Large intestine (tissue), 3 donors: ENCODE measurements at regions not wholly inside any gene's neighbourhood (a gene's known extent, or its start where the extent isn't known, plus 50 kb on each side); places are given as distances from the start of the nearest gene placed in this dataset.

ENCODE experiments used
- DNase-seq, 2 donors: peaks; one replicate each; pipeline versions ENCODE4 v3.0.0 to v3.0.0-alpha.2; 2013
- H3K27ac ChIP-seq: one replicate; pipeline ENCODE4 v1.5.1; 2013; ENCODE audit warnings: low read length
- H3K27me3 ChIP-seq: 2 replicates; pipeline ENCODE4 v1.6.1; 2013; ENCODE audit warnings: low read length; ENCODE audit not compliant: control insufficient read depth, insufficient read depth
- H3K36me3 ChIP-seq: 2 replicates; pipeline ENCODE4 v1.6.1; 2013; ENCODE audit warnings: low read length; ENCODE audit not compliant: control insufficient read depth, insufficient read depth
- H3K4me1 ChIP-seq: one replicate; pipeline ENCODE4 v1.6.1; 2013; ENCODE audit warnings: low read length; ENCODE audit not compliant: control insufficient read depth, insufficient read depth
- H3K4me3 ChIP-seq: one replicate; pipeline ENCODE4 v1.5.1; 2013; ENCODE audit warnings: low read length
- H3K9me3 ChIP-seq: one replicate; pipeline ENCODE4 v1.6.1; 2013; ENCODE audit warnings: mild to moderate bottlenecking, low read depth, low read length, moderate library complexity; ENCODE audit not compliant: control insufficient read depth
- WGBS: methylation state at CpG from one replicate; pipeline ENCODE4 v1.1.5; 2013; ENCODE audit warnings: low lambda C conversion rate; ENCODE audit not compliant: insufficient coverage; 5-methylcytosine and 5-hydroxymethylcytosine counted together

DNA sequence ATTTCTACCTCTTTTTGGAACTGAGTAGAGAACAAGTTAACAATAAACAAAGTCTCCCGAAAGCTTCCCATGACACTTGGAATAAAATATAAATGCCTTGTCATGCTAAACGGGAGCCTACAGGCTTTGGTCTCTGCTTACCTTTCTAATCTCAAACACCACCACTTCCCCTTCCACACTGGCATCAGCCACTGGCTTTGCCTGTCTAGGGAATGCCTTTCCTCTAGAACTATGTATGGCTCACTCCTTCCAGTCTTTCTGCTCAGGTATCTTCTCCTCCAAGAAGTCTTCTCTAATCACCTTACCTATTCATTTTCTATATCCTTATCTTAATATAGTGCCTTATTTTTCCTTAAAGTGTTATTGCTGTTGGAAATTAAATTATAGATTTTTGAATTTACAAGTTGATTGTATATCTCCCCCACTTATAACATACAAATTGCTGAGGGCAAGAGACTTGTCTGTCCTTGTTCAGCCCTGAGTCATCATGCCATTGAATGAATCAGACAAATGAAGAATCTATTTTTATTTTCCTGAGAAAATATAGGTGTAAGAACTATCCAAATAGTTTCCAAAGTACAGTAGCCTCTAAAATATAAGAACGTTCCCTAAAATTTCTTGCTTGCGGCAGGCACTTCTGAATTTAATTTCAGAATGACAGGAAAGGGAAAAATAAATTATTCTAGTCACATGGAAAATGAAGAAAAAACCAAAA, 119.2 kb downstream of the TM2D1 start:
- Histone ChIP-seq H3K27me3 (no peaks in the 10 kb centered on the region), H3K36me3 (no peaks in the 10 kb centered on the region), H3K9me3 (no peaks in the 10 kb centered on the region), H3K27ac (no peak overlapping the region), H3K4me3 (no peak overlapping the region), H3K4me1 (no peaks in the 10 kb centered on the region)
- 100% methylated on average over 3 of the region's 4 CpGs for WGBS
- DNase-seq: no peak

DNA sequence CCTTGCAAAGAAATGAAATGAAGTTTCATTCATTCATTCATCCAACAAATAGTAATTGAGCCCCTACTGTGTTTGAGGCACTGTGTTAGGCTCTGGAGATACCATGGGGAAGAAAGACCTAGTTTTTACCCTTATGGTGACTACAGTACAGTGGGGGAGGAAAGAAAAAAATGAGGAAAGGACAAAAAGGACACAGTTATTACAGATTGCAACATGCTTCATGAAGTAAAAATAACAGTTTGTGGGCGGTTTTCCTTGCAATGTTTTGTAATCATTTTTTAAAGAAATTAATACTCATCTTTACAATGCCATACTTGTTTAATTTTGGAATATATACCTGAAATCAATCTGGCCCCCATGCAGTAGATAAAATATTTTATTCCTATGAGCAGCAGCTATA, 120.3 kb downstream of the TM2D1 start:
- Histone ChIP-seq H3K9me3 (no peaks in the 10 kb centered on the region), H3K27ac (no peak overlapping the region), H3K4me3 (no peak overlapping the region), H3K4me1 (no peaks in the 10 kb centered on the region), H3K36me3 (no peaks in the 10 kb centered on the region), H3K27me3 (no peaks in the 10 kb centered on the region)
- DNase-seq: no peak
- WGBS: no CpG with 5 or more reads among the region's 1 CpG

DNA sequence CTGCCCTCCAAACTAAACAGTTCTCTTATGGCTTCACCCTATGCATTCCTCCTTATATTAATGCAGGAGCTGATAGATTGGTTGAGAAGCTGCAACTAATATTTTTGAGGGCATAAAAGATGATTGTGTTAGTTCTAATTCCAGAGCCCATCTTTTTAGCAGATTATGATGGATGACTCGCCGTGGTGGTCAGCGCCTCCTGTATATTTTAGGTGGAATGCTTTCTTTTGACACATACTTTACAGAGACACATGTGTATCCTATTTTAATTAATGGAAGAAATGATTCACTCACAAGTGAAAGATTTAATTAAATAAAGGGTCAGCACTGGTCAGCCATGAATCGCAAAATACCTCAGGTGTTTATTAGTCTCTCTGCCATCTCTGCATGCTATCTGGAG, 120.7 kb downstream of the TM2D1 start:
- Histone ChIP-seq H3K4me1 (no peaks in the 10 kb centered on the region), H3K4me3 (no peak overlapping the region), H3K9me3 (no peaks in the 10 kb centered on the region), H3K27me3 (no peaks in the 10 kb centered on the region), H3K36me3 (no peaks in the 10 kb centered on the region), H3K27ac (no peak overlapping the region)
- DNase-seq: no peak
- WGBS: no CpG with 5 or more reads among the region's 4 CpGs

- WGBS: 100% methylated on average over 1 of the region's 3 CpGs
- H3K4me3 ChIP-seq: no peak overlapping the region
Observed at GRCh38 chr1:61602663-61603062, 122.3 kb downstream of the TM2D1 start.

DNA sequence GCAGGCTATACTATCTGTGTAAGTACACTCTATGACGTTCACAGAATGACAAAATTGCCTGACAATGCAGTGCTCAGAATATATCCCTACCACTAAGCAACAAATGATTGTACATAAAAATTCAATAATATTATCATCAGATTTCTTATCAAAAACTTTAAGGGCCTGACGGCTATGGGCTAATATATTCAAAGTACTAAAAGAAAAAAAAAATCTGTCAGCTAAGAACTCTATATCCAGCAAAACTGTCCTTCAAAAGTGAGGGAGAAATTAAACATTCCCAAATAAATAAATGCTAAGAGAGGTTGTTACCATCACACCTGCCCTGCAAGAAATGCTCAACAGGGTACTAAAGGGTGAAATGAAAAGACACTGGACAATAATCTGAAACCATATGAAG, 127.3 kb downstream of the TM2D1 start:
- Histone ChIP-seq H3K27me3 (no peaks in the 10 kb centered on the region), H3K9me3 (no peaks in the 10 kb centered on the region), H3K4me3 (no peak overlapping the region), H3K27ac (no peak overlapping the region), H3K4me1 (no peaks in the 10 kb centered on the region), H3K36me3 (no peaks in the 10 kb centered on the region)
- 100% methylated on average over 1 of the region's 2 CpGs for WGBS
- DNase-seq: no peak

More at GRCh38 chr1:61602663-61603062, 122.3 kb downstream of the TM2D1 start:
- DNase-seq: no peak
- no peaks in the 10 kb centered on the region for H3K36me3 ChIP-seq
- no peaks in the 10 kb centered on the region for H3K4me1 ChIP-seq
- H3K27me3 ChIP-seq: no peaks in the 10 kb centered on the region
- H3K9me3 ChIP-seq: no peaks in the 10 kb centered on the region
- H3K27ac ChIP-seq: no peak overlapping the region

GRCh38 chr1:61593331-61593730, 131.6 kb downstream of the TM2D1 start:
- WGBS: no CpG with 5 or more reads among the region's 4 CpGs
- no peak for DNase-seq
- H3K4me3 ChIP-seq: no peak overlapping the region
- no peaks in the 10 kb centered on the region for H3K27me3 ChIP-seq
- no peaks in the 10 kb centered on the region for H3K4me1 ChIP-seq
- no peaks in the 10 kb centered on the region for H3K36me3 ChIP-seq
- no peaks in the 10 kb centered on the region for H3K9me3 ChIP-seq
- no peak overlapping the region for H3K27ac ChIP-seq

- Histone ChIP-seq H3K4me1 (no peaks in the 10 kb centered on the region), H3K36me3 (no peaks in the 10 kb centered on the region), H3K4me3 (no peak overlapping the region), H3K27ac (no peak overlapping the region), H3K9me3 (no peaks in the 10 kb centered on the region), H3K27me3 (no peaks in the 10 kb centered on the region)
- 97% methylated on average over 4 of the region's 9 CpGs for WGBS
- DNase-seq: no peak
Observed at GRCh38 chr1:61591351-61591750, 133.6 kb downstream of the TM2D1 start.

DNA sequence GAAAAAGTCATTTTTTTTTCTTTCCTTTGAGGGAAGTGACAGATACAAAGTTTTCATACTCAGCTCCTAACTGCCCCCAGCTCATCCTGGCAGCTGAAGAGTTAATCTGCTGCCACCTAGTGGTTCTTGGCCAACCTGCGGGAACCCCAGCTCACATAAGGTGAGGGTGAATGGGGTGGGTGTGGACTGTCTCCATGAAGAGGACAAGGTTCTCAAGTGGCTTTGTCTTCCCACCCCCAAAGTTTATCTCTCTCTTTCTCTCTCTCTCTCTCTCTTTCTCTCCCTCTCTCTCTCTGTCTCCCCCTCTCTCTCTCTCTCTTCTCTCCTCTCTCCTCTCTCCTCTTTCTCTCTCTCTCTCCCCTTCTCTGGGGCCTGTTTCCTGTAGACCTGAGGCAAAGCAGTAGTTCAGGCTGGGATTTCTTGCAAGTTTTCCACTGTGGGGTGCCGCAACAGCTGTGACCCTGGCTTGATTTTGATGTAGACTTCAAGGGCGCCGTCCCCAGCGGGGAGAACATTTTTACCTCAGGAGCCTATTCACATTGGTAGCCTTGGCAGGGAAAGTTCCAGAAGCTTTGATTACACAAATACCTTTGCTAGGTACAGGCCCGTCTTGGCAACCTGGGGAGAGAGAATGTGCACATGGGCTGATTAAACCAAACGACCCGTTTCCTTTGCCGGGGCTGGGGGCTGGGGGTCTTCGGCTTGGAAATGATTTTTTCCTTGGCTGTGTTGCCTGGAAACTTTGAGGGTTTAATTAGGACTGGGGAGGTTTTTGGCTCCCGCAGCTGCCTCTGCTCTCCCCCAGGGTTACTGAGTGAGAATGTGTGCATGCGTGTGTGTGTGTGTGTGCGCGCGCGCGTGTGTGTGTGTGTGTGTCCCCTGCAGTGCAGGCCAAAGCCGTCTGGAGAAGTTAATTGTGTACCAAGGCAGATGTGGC, 135.9 kb downstream of the TM2D1 start:
- WGBS: no CpG with 5 or more reads among the region's 18 CpGs

GRCh38 chr1:61585714-61586113, 139.2 kb downstream of the TM2D1 start:
- H3K4me3 ChIP-seq: no peak overlapping the region

More for the DNA sequence above, 135.9 kb downstream of the TM2D1 start:
- Histone ChIP-seq H3K36me3 (no peaks in the 10 kb centered on the region), H3K9me3 (no peaks in the 10 kb centered on the region), H3K27ac (no peak overlapping the region), H3K27me3 (no peaks in the 10 kb centered on the region), H3K4me1 (no peaks in the 10 kb centered on the region), H3K4me3 (no peak overlapping the region)
- DNase-seq: peak; percentile 52 to 62

GRCh38 chr1:61583703-61584102, 141.2 kb downstream of the TM2D1 start:
- WGBS: no CpG with 5 or more reads among the region's 2 CpGs
- DNase-seq: no peak
- Histone ChIP-seq H3K4me1 (no peaks in the 10 kb centered on the region), H3K4me3 (no peak overlapping the region), H3K36me3 (no peaks in the 10 kb centered on the region), H3K27me3 (no peaks in the 10 kb centered on the region), H3K9me3 (no peaks in the 10 kb centered on the region), H3K27ac (no peak overlapping the region)

More at GRCh38 chr1:61585714-61586113, 139.2 kb downstream of the TM2D1 start:
- no peaks in the 10 kb centered on the region for H3K36me3 ChIP-seq
- no CpG with 5 or more reads among the region's 7 CpGs for WGBS
- H3K4me1 ChIP-seq: no peaks in the 10 kb centered on the region
- no peak overlapping the region for H3K27ac ChIP-seq
- H3K27me3 ChIP-seq: no peaks in the 10 kb centered on the region
- no peaks in the 10 kb centered on the region for H3K9me3 ChIP-seq
- DNase-seq: no peak
